ENCODE measurements at regions not wholly inside any gene's neighbourhood (a gene's known extent, or its start where the extent isn't known, plus 50 kb on each side); places are given as distances from the start of the nearest gene placed in this dataset.

DNA sequence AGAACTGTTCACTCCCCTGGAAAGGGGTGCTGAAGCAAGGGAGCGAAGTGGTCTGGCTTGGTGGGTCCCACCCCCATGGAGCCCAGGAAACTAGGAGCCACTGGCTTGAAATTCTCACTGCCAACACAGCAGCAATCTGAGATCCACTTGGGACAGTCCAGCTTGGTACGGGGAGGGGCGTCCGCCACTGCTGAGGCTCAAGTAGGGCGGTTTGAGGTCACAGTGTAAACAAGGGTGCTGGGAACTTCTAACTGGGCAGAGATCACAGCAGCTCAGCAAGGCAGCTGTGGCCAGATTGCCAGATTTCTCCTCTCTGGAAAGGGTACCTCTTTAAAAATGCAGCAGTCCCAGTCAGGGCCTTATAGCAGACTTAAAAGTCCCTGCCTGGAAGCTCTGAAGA, 53.9 kb upstream of the GALNTL6 start:
- Histone ChIP-seq H3K9me3 (no peaks in the 10 kb centered on the region), H3K4me3 (ENCODE audit: low read depth, low read length) (no peak overlapping the region), H3K36me3 (no peaks in the 10 kb centered on the region), H3K27me3 (no peaks in the 10 kb centered on the region), H3K4me1 (no peaks in the 10 kb centered on the region; the same call in 1 of the 2 replicates)
- no peak for TF ChIP-seq CTCF (IDR thresholded peaks at IDR 0.05; ENCODE audit: low read depth, low read length)
- no peak for DNase-seq

- no peak for TF ChIP-seq CTCF (IDR thresholded peaks at IDR 0.05; ENCODE audit: low read depth, low read length)
- no peaks in the 10 kb centered on the region; the same call in 1 of the 2 replicates for H3K4me1 ChIP-seq
- no peak overlapping the region for H3K4me3 ChIP-seq (ENCODE audit: low read depth, low read length)
- no peaks in the 10 kb centered on the region for H3K36me3 ChIP-seq
- no peak for DNase-seq
- no peaks in the 10 kb centered on the region for H3K9me3 ChIP-seq
- H3K27me3 ChIP-seq, result no peaks in the 10 kb centered on the region
Measured at GRCh38 chr4:171751538-171751937, 61.7 kb upstream of the GALNTL6 start.

DNA sequence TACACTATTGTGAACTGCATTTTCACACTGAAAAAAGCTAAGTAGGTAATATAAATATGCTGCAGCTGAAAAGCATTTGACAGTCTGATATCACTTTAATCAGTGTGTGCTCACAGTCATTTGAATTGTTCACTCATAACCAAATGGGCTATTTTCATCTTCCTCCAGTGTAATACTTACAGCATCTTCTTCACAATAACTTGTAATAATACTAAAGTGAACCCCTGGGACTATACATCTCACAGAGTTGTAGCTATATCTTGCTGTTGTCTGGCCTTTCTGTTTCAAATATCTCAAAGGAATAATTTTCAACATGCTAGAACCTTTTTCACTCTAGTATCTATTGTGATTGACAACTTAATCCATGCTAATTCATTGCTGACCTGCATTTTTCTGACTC, 66.8 kb upstream of the GALNTL6 start:
- Histone ChIP-seq H3K9me3 (no peaks in the 10 kb centered on the region), H3K27me3 (no peaks in the 10 kb centered on the region), H3K4me1 (no peaks in the 10 kb centered on the region), H3K36me3 (no peaks in the 10 kb centered on the region), H3K4me3 (ENCODE audit: low read depth, low read length) (no peak overlapping the region)
- TF ChIP-seq CTCF (IDR thresholded peaks at IDR 0.05; ENCODE audit: low read depth, low read length), result no peak
- no peak for DNase-seq

DNA sequence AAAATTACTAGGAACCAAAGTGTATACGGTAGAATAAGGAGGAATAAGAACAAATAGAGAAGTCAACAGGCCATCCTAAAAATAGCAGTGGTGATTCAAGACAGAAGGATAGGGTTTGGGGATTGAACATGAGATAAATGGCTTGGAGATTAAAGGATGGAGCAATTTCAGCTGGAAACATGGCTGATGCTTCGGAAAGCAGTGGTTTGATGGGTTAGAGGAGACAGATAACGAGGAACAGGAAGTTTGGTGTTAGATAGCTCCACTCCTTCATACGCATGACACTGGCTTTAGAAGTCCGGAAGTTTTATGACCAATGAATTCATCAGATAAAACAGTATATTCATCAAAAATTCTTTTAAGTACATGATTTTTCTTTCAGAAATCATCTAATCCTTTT, 70.8 kb upstream of the GALNTL6 start:
- no peak for TF ChIP-seq CTCF (IDR thresholded peaks at IDR 0.05; ENCODE audit: low read depth, low read length)
- no peaks in the 10 kb centered on the region for H3K27me3 ChIP-seq
- DNase-seq, result no peak
- no peaks in the 10 kb centered on the region for H3K4me1 ChIP-seq
- no peaks in the 10 kb centered on the region for H3K9me3 ChIP-seq
- H3K4me3 ChIP-seq (ENCODE audit: low read depth, low read length), result no peak overlapping the region
- H3K36me3 ChIP-seq, result no peaks in the 10 kb centered on the region

DNA sequence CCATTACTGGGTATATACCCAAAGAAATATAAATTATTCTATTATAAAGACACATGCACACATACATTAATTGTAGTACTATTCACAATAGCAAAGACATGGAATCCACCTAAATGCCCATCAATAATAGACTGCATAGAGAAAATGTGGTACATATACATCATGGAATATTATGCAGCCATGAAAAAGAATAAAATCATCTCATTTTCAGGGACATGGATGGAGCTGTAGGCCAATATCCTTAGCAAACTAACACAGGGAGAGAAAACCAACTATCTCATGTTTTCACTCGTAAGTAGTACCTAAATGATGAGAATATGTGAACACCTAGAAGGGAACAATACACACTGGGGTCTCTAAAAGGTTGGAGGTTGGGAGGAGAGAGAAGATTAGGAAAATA, 86.0 kb upstream of the GALNTL6 start:
- H3K27me3 ChIP-seq, result no peaks in the 10 kb centered on the region
- no peaks in the 10 kb centered on the region for H3K9me3 ChIP-seq
- TF ChIP-seq CTCF (IDR thresholded peaks at IDR 0.05; ENCODE audit: low read depth, low read length), result no peak
- no peaks in the 10 kb centered on the region for H3K36me3 ChIP-seq
- H3K4me1 ChIP-seq, result no peaks in the 10 kb centered on the region
- H3K4me3 ChIP-seq (ENCODE audit: low read depth, low read length), result no peak overlapping the region
- no peak for DNase-seq

- DNase-seq, result no peak
- H3K4me1 ChIP-seq, result no peaks in the 10 kb centered on the region
- TF ChIP-seq CTCF (IDR thresholded peaks at IDR 0.05; ENCODE audit: low read depth, low read length), result no peak
- H3K4me3 ChIP-seq (ENCODE audit: low read depth, low read length), result no peak overlapping the region
- H3K27me3 ChIP-seq, result no peaks in the 10 kb centered on the region
- H3K36me3 ChIP-seq, result no peaks in the 10 kb centered on the region
- H3K9me3 ChIP-seq, result no peaks in the 10 kb centered on the region
Measured at GRCh38 chr4:171721937-171722336, 91.3 kb upstream of the GALNTL6 start.
